HepG2 (cell line): ENCODE measurements at regions not wholly inside any gene's neighbourhood (a gene's known extent, or its start where the extent isn't known, plus 50 kb on each side); places are given as distances from the start of the nearest gene placed in this dataset.

Experiments
- ATAC-seq: fragments of 200-7000 bp; cut with Tn5 transposase; 3 replicates; pipeline ENCODE4 v1.9.1; 2020; ENCODE audit warnings: mild to moderate bottlenecking, moderate library complexity
- BruUV-seq: library from RNA; stranded (reverse); fragments of 400-500 nt; replicated peaks from 2 replicates; lab custom pipeline; 2021; lab: Mats Ljungman, UMichigan
- CTCF ChIA-PET: fragments of 300-600 bp; formaldehyde crosslinking; extraction: SDS; loops from one replicate; lab custom pipeline; 2021; ENCODE audit warnings: low total read pairs, inconsistent platforms, low intra/inter-chr PET ratio; lab: Yijun Ruan, JAX
- POLR2A ChIA-PET: fragments of 350-600 bp; sonication (Branson Sonifier 250); formaldehyde crosslinking; loops from one replicate; lab custom pipeline; 2020; ENCODE audit warnings: antibody characterized with exemption, inconsistent platforms; lab: Yijun Ruan, JAX
- DNase-seq: peaks from one replicate; pipeline ENCODE4 v3.0.0-alpha.2; 2015; ENCODE audit warnings: low spot score
- FAIRE-seq: peaks from 3 replicates; lab custom pipeline; 2011; peaks lifted over from hg19 to GRCh38; lab: Jason Lieb, UNC
- H2AFZ ChIP-seq: one replicate; pipeline ENCODE4 v1.6.1; 2011; ENCODE audit warnings: low read length, inconsistent platforms
- H3K27ac ChIP-seq: fragments of 300-600 bp; 3 replicates; pipeline ENCODE4 v1.8.0; 2011; ENCODE audit warnings: mixed run types, mild to moderate bottlenecking, mixed read lengths, low read length, inconsistent platforms; ENCODE audit not compliant: insufficient read depth; ENCODE audit errors: extremely low read length
- H3K27me3 ChIP-seq, 2 experiments: fragments of 200-600 bp in 1 of 2; 2 replicates in 1 of 2; 3 replicates in 1 of 2; pipeline versions ENCODE4 v1.6.0 to v1.8.0; 2011; ENCODE audit warnings: low read length in 2 of 2, mild to moderate bottlenecking in 2 of 2, moderate library complexity in 2 of 2, inconsistent platforms in 1 of 2; ENCODE audit not compliant: insufficient read depth in 2 of 2, control insufficient read depth in 1 of 2
- H3K36me3 ChIP-seq, 2 experiments: fragments of 200-600 bp in 1 of 2; replicated peaks in 1 of 2; 2 replicates in 1 of 2; 3 replicates in 1 of 2; pipeline versions ENCODE4 v1.5.1 to v1.8.0; 2011; ENCODE audit warnings: low read length in 2 of 2, inconsistent platforms in 1 of 2; ENCODE audit not compliant: insufficient read depth in 2 of 2, control insufficient read depth in 1 of 2
- H3K4me1 ChIP-seq: 2 replicates; pipeline ENCODE4 v1.5.1; 2012; ENCODE audit warnings: low read length, inconsistent platforms; ENCODE audit not compliant: insufficient read depth
- H3K4me2 ChIP-seq: 2 replicates; pipeline ENCODE4 v1.6.0; 2011; ENCODE audit warnings: low read depth, low read length, inconsistent platforms
- H3K4me3 ChIP-seq, 3 experiments: fragments of 200-600 bp in 1 of 3; sonication (generic), shearing (Covaris generic) in 1 of 3; replicated peaks in 1 of 3; 2 replicates each; pipeline ENCODE4 v1.5.1; 2011 to 2016; ENCODE audit warnings: low read length in 3 of 3, inconsistent platforms in 2 of 3, low read depth in 2 of 3, mild to moderate bottlenecking in 2 of 3, control low read depth in 1 of 3, mixed read lengths in 1 of 3; ENCODE audit not compliant: insufficient read depth in 1 of 3
- H3K79me2 ChIP-seq: one replicate; pipeline ENCODE4 v1.6.1; 2011; ENCODE audit warnings: low read length, inconsistent platforms; ENCODE audit not compliant: insufficient read depth
- H3K9ac ChIP-seq: 2 replicates; pipeline ENCODE4 v1.6.0; 2011; ENCODE audit warnings: mild to moderate bottlenecking, low read depth, low read length, inconsistent platforms; ENCODE audit not compliant: insufficient read depth
- H3K9me3 ChIP-seq: 2 replicates; pipeline ENCODE4 v1.5.1; 2012; ENCODE audit warnings: mild to moderate bottlenecking, low read length
- H4K20me1 ChIP-seq: 2 replicates; pipeline ENCODE4 v1.6.0; 2011; ENCODE audit warnings: inconsistent platforms, mild to moderate bottlenecking, low read length, moderate library complexity; ENCODE audit not compliant: insufficient read depth
- ARID2 ChIP-seq: sonication (generic); formaldehyde crosslinking; IDR thresholded peaks from 2 replicates; pipeline ENCODE4 v1.8.1; 2022; ENCODE audit warnings: mild to moderate bottlenecking, missing genetic modification reagents, borderline replicate concordance
- CCAR2 ChIP-seq: fragments of 200-400 bp; formaldehyde crosslinking; optimal IDR thresholded peaks from 2 replicates; pipeline ENCODE3; 2018; ENCODE audit warnings: low read depth, mild to moderate bottlenecking, low read length, moderate library complexity
- IKZF1 ChIP-seq: fragments of 450-650 bp; IDR thresholded peaks from 2 replicates; pipeline ENCODE4 v1.7.1; 2016
- MEIS1 ChIP-seq: sonication (generic); formaldehyde crosslinking; IDR thresholded peaks from 2 replicates; pipeline ENCODE4 v1.9.0; 2021; ENCODE audit warnings: mild to moderate bottlenecking, missing genetic modification reagents, moderate library complexity, borderline replicate concordance
- SALL2 ChIP-seq: sonication (generic); formaldehyde crosslinking; IDR thresholded peaks from 2 replicates; pipeline ENCODE4 v1.8.1; 2023; ENCODE audit warnings: mild to moderate bottlenecking, missing genetic modification reagents, inconsistent platforms
- SMYD3 ChIP-seq: sonication (generic); formaldehyde crosslinking; IDR thresholded peaks from 2 replicates; pipeline ENCODE4 v1.8.1; 2023; ENCODE audit warnings: mild to moderate bottlenecking, missing genetic modification reagents
- SSRP1 ChIP-seq: IDR thresholded peaks from 2 replicates; pipeline ENCODE4 v1.6.1; 2016; ENCODE audit warnings: control low read depth
- TFE3 ChIP-seq: IDR thresholded peaks from 2 replicates; pipeline ENCODE4 v1.6.1; 2016
- TIGD3 ChIP-seq: sonication (generic); formaldehyde crosslinking; IDR thresholded peaks from 2 replicates; pipeline ENCODE4 v1.5.1; 2020; ENCODE audit warnings: mild to moderate bottlenecking, missing genetic modification reagents, borderline replicate concordance
- ZBTB46 ChIP-seq: sonication (generic); formaldehyde crosslinking; IDR thresholded peaks from 2 replicates; pipeline ENCODE4 v1.4.0; 2020; ENCODE audit warnings: mild to moderate bottlenecking, missing genetic modification reagents, borderline replicate concordance
- ZNF124 ChIP-seq: sonication (generic); formaldehyde crosslinking; IDR thresholded peaks from 2 replicates; pipeline ENCODE4 v1.4.0; 2020; ENCODE audit warnings: missing genetic modification reagents
- ZNF234 ChIP-seq: sonication (generic); formaldehyde crosslinking; conservative IDR thresholded peaks from 2 replicates; pipeline ENCODE4 v1.5.1; 2020; ENCODE audit warnings: mild to moderate bottlenecking, missing genetic modification reagents
- ZNF513 ChIP-seq: sonication (generic); formaldehyde crosslinking; conservative IDR thresholded peaks from 2 replicates; pipeline ENCODE4 v1.5.0; 2020; ENCODE audit warnings: missing genetic modification reagents
- ZNF589 ChIP-seq: sonication (generic); formaldehyde crosslinking; conservative IDR thresholded peaks from 2 replicates; pipeline ENCODE4 v1.8.0; 2022; ENCODE audit warnings: mild to moderate bottlenecking, moderate library complexity, missing genetic modification reagents
- ZSCAN20 ChIP-seq: sonication (generic); formaldehyde crosslinking; IDR thresholded peaks from 2 replicates; pipeline ENCODE4 v1.4.0; 2020; ENCODE audit warnings: missing genetic modification reagents, mild to moderate bottlenecking, borderline replicate concordance
- WGBS: methylation state at CpG from one replicate; pipeline ENCODE4 v1.1.6; 2017; ENCODE audit warnings: low lambda C conversion rate; 5-methylcytosine and 5-hydroxymethylcytosine counted together
- in situ Hi-C: cut with HindIII; loops from 2 replicates; pipeline ENCODE4 v1.10.0; 2017; ENCODE audit warnings: low pct_unique_long_range_greater_than_20kb; ENCODE audit not compliant: extremely low pct_ligation_motif_present
- intact Hi-C: fragments of 100-400 bp; cut with micrococcal nuclease; formaldehyde crosslinking; loops from one replicate; pipeline ENCODE4 v1.10.0; 2022; ENCODE audit not compliant: unreplicated experiment
- TF ChIP-seq, protein P1 (sequence below): sonication (generic); formaldehyde crosslinking; IDR thresholded peaks from 2 replicates; pipeline ENCODE4 v1.8.0; 2022; ENCODE audit warnings: mild to moderate bottlenecking, missing genetic modification reagents

- TF ChIP-seq ZNF513 (CRISPR knock-in tag) (no peak), TFE3 (CRISPR knock-in tag) (no peak), ARID2 (CRISPR knock-in tag) (no peak)
Observed at GRCh38 chr5:135747824-135748223, 86.6 kb upstream of the SLC25A48 start (continued).

DNA sequence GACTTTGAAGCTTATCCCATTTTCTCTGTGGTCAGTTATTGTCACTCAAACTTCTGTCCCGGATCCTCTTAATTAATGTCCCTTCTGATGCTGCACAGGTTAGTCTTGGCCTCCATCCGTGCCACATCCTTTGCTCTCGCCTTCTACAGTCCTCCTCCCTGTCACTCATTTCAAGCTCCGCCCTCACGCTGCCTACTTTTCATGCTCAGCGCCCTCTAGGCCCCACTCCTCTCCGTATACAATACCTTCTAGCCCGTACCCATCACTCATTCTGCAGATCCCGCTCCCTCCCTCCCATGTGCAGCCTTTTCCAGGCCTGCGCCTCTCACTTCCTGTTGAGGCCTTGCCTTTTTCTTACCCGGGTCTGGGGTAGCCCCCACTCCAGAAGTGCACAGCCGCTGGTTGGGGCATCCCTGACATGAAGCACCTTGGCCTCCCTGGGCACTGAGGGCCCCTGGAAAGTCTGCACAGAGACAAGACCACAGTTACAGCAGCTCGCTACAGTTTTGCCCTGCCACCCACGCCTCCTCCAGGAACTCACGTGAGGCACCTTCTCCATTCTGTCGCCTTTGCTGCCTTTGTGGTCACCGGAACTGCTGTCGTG is 88.5 kb upstream of the SLC25A48 start:
- in situ Hi-C loops: loop anchor here (25.0 kb wide), 1 partner anchor 284 kb away; the partner anchor contains the start of gene TIFAB
- Histone ChIP-seq H3K9me3 (peaks cover 16% of the 10 kb centered on the region), H3K4me1 (no peaks in the 10 kb centered on the region), H2AFZ (no peak overlapping the region), H3K36me3 (no peaks in the 10 kb centered on the region), H3K4me3 (no peak overlapping the region), H3K79me2 (no peaks in the 10 kb centered on the region), H4K20me1 (no peaks in the 10 kb centered on the region), H3K9ac (no peak overlapping the region), H3K4me2 (no peak overlapping the region), H3K27me3 (no peaks in the 10 kb centered on the region), H3K27ac (no peak overlapping the region)
- BruUV-seq: no TSS peak
- DNase-seq: no peak
- no peak for FAIRE-seq
- ChIA-PET POLR2A (no interaction called here), CTCF (no interaction called here)
- ATAC-seq: no peak
- WGBS: 44% methylated on average over 18 of the region's 18 CpGs
- intact Hi-C loops: no loop called here
- TF ChIP-seq SALL2 (no peak), ZNF234 (CRISPR knock-in tag) (no peak), SSRP1 (CRISPR knock-in tag) (no peak), IKZF1 (no peak), MEIS1 (CRISPR knock-in tag) (no peak), SMYD3 (CRISPR knock-in tag) (no peak), ZNF589 (no peak), ZBTB46 (CRISPR knock-in tag) (no peak), CCAR2 (no peak), TIGD3 (no peak), ZSCAN20 (CRISPR knock-in tag) (no peak), ZNF124 (no peak)
- TF ChIP-seq, protein P1, sequence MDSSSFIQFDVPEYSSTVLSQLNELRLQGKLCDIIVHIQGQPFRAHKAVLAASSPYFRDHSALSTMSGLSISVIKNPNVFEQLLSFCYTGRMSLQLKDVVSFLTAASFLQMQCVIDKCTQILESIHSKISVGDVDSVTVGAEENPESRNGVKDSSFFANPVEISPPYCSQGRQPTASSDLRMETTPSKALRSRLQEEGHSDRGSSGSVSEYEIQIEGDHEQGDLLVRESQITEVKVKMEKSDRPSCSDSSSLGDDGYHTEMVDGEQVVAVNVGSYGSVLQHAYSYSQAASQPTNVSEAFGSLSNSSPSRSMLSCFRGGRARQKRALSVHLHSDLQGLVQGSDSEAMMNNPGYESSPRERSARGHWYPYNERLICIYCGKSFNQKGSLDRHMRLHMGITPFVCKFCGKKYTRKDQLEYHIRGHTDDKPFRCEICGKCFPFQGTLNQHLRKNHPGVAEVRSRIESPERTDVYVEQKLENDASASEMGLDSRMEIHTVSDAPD (CRISPR knock-in tag): no peak
